HL-60 (cell line): ENCODE measurements at regions not wholly inside any gene's neighbourhood (a gene's known extent, or its start where the extent isn't known, plus 50 kb on each side); places are given as distances from the start of the nearest gene placed in this dataset.

Experiments
- GABPA ChIP-seq: IDR thresholded peaks from 2 replicates; pipeline ENCODE4 v1.6.1; 2012; ENCODE audit warnings: low read depth
- POLR2AphosphoS5 ChIP-seq: IDR thresholded peaks from 2 replicates; pipeline ENCODE4 v1.6.1; 2012; ENCODE audit warnings: low read depth
- TF ChIP-seq, protein P1 (sequence below): IDR thresholded peaks from one replicate; pipeline ENCODE4 v1.5.1; 2011; ENCODE audit warnings: low read length, control low read depth, inconsistent platforms; ENCODE audit not compliant: insufficient read depth
- TF ChIP-seq, protein P2 (sequence below): IDR thresholded peaks from 2 replicates; pipeline ENCODE4 v1.6.1; 2012; ENCODE audit warnings: low read depth; ENCODE audit not compliant: insufficient replicate concordance

DNA sequence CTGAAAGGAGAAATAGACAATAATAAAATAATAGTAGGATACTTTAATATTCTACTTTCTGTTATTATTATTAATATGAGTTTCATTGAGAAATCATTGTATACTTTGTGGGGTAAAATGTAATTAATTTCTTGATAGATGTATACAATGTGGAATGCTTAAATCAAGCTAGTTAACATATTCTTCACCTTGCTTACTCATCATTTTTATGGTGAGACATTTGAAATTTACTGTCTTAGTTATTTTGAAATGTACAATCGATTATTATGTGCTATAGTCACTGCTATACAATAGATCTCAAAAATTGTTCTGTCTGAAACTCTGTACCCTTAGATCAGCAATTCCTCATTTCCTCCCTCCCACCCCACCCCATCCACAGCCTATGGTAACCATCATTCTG lies 720.3 kb downstream of the RNF144B start:
- TF ChIP-seq, protein P1, sequence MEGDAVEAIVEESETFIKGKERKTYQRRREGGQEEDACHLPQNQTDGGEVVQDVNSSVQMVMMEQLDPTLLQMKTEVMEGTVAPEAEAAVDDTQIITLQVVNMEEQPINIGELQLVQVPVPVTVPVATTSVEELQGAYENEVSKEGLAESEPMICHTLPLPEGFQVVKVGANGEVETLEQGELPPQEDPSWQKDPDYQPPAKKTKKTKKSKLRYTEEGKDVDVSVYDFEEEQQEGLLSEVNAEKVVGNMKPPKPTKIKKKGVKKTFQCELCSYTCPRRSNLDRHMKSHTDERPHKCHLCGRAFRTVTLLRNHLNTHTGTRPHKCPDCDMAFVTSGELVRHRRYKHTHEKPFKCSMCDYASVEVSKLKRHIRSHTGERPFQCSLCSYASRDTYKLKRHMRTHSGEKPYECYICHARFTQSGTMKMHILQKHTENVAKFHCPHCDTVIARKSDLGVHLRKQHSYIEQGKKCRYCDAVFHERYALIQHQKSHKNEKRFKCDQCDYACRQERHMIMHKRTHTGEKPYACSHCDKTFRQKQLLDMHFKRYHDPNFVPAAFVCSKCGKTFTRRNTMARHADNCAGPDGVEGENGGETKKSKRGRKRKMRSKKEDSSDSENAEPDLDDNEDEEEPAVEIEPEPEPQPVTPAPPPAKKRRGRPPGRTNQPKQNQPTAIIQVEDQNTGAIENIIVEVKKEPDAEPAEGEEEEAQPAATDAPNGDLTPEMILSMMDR: no peak
- TF ChIP-seq POLR2AphosphoS5 (no peak), GABPA (no peak)
- TF ChIP-seq, protein P2, sequence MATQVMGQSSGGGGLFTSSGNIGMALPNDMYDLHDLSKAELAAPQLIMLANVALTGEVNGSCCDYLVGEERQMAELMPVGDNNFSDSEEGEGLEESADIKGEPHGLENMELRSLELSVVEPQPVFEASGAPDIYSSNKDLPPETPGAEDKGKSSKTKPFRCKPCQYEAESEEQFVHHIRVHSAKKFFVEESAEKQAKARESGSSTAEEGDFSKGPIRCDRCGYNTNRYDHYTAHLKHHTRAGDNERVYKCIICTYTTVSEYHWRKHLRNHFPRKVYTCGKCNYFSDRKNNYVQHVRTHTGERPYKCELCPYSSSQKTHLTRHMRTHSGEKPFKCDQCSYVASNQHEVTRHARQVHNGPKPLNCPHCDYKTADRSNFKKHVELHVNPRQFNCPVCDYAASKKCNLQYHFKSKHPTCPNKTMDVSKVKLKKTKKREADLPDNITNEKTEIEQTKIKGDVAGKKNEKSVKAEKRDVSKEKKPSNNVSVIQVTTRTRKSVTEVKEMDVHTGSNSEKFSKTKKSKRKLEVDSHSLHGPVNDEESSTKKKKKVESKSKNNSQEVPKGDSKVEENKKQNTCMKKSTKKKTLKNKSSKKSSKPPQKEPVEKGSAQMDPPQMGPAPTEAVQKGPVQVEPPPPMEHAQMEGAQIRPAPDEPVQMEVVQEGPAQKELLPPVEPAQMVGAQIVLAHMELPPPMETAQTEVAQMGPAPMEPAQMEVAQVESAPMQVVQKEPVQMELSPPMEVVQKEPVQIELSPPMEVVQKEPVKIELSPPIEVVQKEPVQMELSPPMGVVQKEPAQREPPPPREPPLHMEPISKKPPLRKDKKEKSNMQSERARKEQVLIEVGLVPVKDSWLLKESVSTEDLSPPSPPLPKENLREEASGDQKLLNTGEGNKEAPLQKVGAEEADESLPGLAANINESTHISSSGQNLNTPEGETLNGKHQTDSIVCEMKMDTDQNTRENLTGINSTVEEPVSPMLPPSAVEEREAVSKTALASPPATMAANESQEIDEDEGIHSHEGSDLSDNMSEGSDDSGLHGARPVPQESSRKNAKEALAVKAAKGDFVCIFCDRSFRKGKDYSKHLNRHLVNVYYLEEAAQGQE: no peak
